ENCODE measurements at regions not wholly inside any gene's neighbourhood (a gene's known extent, or its start where the extent isn't known, plus 50 kb on each side); places are given as distances from the start of the nearest gene placed in this dataset.
"Not testable (repeated sequence)": the region's sequence is repeated elsewhere in the genome, so short reads cannot be mapped to it uniquely, and the experiment has no call there.

- TF ChIP-seq POLR2AphosphoS5 (IDR thresholded peaks at IDR 0.05; ENCODE audit: insufficient read depth in 1 of 2, low read depth in 1 of 2) (no peak), CTCF (IDR thresholded peaks at IDR 0.05) (no peak), POLR2A (IDR thresholded peaks at IDR 0.05) (no peak)
- Histone ChIP-seq H3K4me1 (no peaks in the 10 kb centered on the region), H3K36me3 (no peaks in the 10 kb centered on the region), H3K27ac (no peak overlapping the region), H3K27me3 (no peaks in the 10 kb centered on the region), H3K9me3 (peaks cover 6% of the 10 kb centered on the region), H3K4me3 (no peak overlapping the region)
- DNase-seq (ENCODE audit: extremely low spot score in 2 of 2), result no peak
- intact Hi-C loops (cut with DNase I), result no loop called here
Measured at GRCh38 chr12:102675672-102676071, 195.3 kb upstream of the IGF1 start.

GRCh38 chr12:102673606-102674005 is 193.2 kb upstream of the IGF1 start:
- no peaks in the 10 kb centered on the region for H3K4me1 ChIP-seq
- no peak overlapping the region for H3K27ac ChIP-seq
- no peaks in the 10 kb centered on the region for H3K27me3 ChIP-seq
- intact Hi-C loops (cut with DNase I), result no loop called here
- no peak overlapping the region for H3K4me3 ChIP-seq
- DNase-seq (ENCODE audit: extremely low spot score in 2 of 2), result no peak
- peaks cover 6% of the 10 kb centered on the region for H3K9me3 ChIP-seq
- H3K36me3 ChIP-seq, result no peaks in the 10 kb centered on the region
- TF ChIP-seq CTCF (IDR thresholded peaks at IDR 0.05), result no peak
- no peak for TF ChIP-seq POLR2AphosphoS5 (IDR thresholded peaks at IDR 0.05; ENCODE audit: insufficient read depth in 1 of 2, low read depth in 1 of 2)

GRCh38 chr12:102672212-102672611 is 191.8 kb upstream of the IGF1 start:
- intact Hi-C loops (cut with DNase I); DNase-seq (ENCODE audit: extremely low spot score in 2 of 2); H3K27me3 ChIP-seq; H3K4me1 ChIP-seq; H3K4me3 ChIP-seq; H3K27ac ChIP-seq; H3K9me3 ChIP-seq; H3K36me3 ChIP-seq: not testable (repeated sequence)

- intact Hi-C loops (cut with DNase I), result no loop called here
- Histone ChIP-seq H3K36me3 (no peaks in the 10 kb centered on the region), H3K4me1 (no peaks in the 10 kb centered on the region), H3K27me3 (no peaks in the 10 kb centered on the region), H3K27ac (no peak overlapping the region), H3K9me3 (peaks cover 6% of the 10 kb centered on the region), H3K4me3 (no peak overlapping the region)
- no peak for DNase-seq (ENCODE audit: extremely low spot score in 2 of 2)
- no peak for TF ChIP-seq CTCF (IDR thresholded peaks at IDR 0.05)
Measured at GRCh38 chr12:102669056-102669455, 188.7 kb upstream of the IGF1 start.

- H3K27me3 ChIP-seq; H3K36me3 ChIP-seq; H3K9me3 ChIP-seq; intact Hi-C loops (cut with DNase I); DNase-seq (ENCODE audit: extremely low spot score in 2 of 2); H3K4me3 ChIP-seq; H3K27ac ChIP-seq; H3K4me1 ChIP-seq: not testable (repeated sequence)
Measured at GRCh38 chr12:102666176-102666575, 185.8 kb upstream of the IGF1 start.

- intact Hi-C loops (cut with DNase I), result no loop called here
- Histone ChIP-seq H3K4me1 (no peaks in the 10 kb centered on the region), H3K27me3 (no peaks in the 10 kb centered on the region), H3K4me3 (no peak overlapping the region), H3K27ac (no peak overlapping the region), H3K36me3 (no peaks in the 10 kb centered on the region), H3K9me3 (no peaks in the 10 kb centered on the region)
- no peak for DNase-seq (ENCODE audit: extremely low spot score in 2 of 2)
- TF ChIP-seq CTCF (IDR thresholded peaks at IDR 0.05) (no peak), POLR2A (IDR thresholded peaks at IDR 0.05) (no peak), POLR2AphosphoS5 (IDR thresholded peaks at IDR 0.05; ENCODE audit: insufficient read depth in 1 of 2, low read depth in 1 of 2) (no peak)
Measured at GRCh38 chr12:102659200-102659911, 179.0 kb upstream of the IGF1 start.
